ENCODE measurements at regions not wholly inside any gene's neighbourhood (a gene's known extent, or its start where the extent isn't known, plus 50 kb on each side); places are given as distances from the start of the nearest gene placed in this dataset.

- H3K36me3 ChIP-seq (ENCODE audit: insufficient read depth, low read length): no peaks in the 10 kb centered on the region
- no peak for ATAC-seq (ENCODE audit: insufficient read depth, low read depth)
Measured at GRCh38 chr6:44614396-44614795, 226.9 kb downstream of the CDC5L start.

GRCh38 chr6:44615621-44616020 is 228.1 kb downstream of the CDC5L start:
- Histone ChIP-seq H3K36me3 (ENCODE audit: insufficient read depth, low read length) (no peaks in the 10 kb centered on the region), H3K4me2 (ENCODE audit: insufficient read depth, low read length) (no peak overlapping the region), H3K27ac (ENCODE audit: low read length) (no peak overlapping the region), H3K4me3 (ENCODE audit: low read depth in 1 of 2, low read length in 2 of 2) (no peak overlapping the region), H2AFZ (ENCODE audit: low read depth, low read length) (no peak overlapping the region), H3K79me2 (ENCODE audit: insufficient read depth, low read length) (no peaks in the 10 kb centered on the region), H3K9me3 (ENCODE audit: insufficient read depth, low read length, severe bottlenecking) (no peaks in the 10 kb centered on the region), H3K9ac (ENCODE audit: low read depth, low read length) (no peak overlapping the region), H3K27me3 (ENCODE audit: insufficient read depth, low read length, poor library complexity) (no peaks in the 10 kb centered on the region), H4K20me1 (ENCODE audit: insufficient read depth, low read length) (no peaks in the 10 kb centered on the region), H3K4me1 (ENCODE audit: insufficient read depth, low read length) (no peaks in the 10 kb centered on the region)
- ATAC-seq (ENCODE audit: insufficient read depth, low read depth) (no peak), DNase-seq (no peak)
- TF ChIP-seq CTCF (IDR thresholded peaks at IDR 0.05; ENCODE audit: borderline replicate concordance, extremely low read depth, low read length, poor library complexity, severe bottlenecking) (no peak), EZH2 (IDR thresholded peaks at IDR 0.05; ENCODE audit: borderline replicate concordance, low read depth, low read length, severe bottlenecking) (no peak)

More at GRCh38 chr6:44614396-44614795, 226.9 kb downstream of the CDC5L start:
- H3K27me3 ChIP-seq (ENCODE audit: insufficient read depth, low read length, poor library complexity): no peaks in the 10 kb centered on the region
- no peak overlapping the region for H3K27ac ChIP-seq (ENCODE audit: low read length)
- H3K4me1 ChIP-seq (ENCODE audit: insufficient read depth, low read length): no peaks in the 10 kb centered on the region
- H3K9me3 ChIP-seq (ENCODE audit: insufficient read depth, low read length, severe bottlenecking): no peaks in the 10 kb centered on the region
- no peak overlapping the region for H3K4me2 ChIP-seq (ENCODE audit: insufficient read depth, low read length)
- H3K4me3 ChIP-seq (ENCODE audit: low read depth in 1 of 2, low read length in 2 of 2): no peak overlapping the region
- no peak for DNase-seq
- H4K20me1 ChIP-seq (ENCODE audit: insufficient read depth, low read length): no peaks in the 10 kb centered on the region
- no peak for TF ChIP-seq CTCF (IDR thresholded peaks at IDR 0.05; ENCODE audit: borderline replicate concordance, extremely low read depth, low read length, poor library complexity, severe bottlenecking)
- no peaks in the 10 kb centered on the region for H3K79me2 ChIP-seq (ENCODE audit: insufficient read depth, low read length)
- H3K9ac ChIP-seq (ENCODE audit: low read depth, low read length): no peak overlapping the region
- no peak overlapping the region for H2AFZ ChIP-seq (ENCODE audit: low read depth, low read length)

GRCh38 chr6:44617416-44617815 is 229.9 kb downstream of the CDC5L start:
- Histone ChIP-seq H3K79me2 (ENCODE audit: insufficient read depth, low read length) (no peaks in the 10 kb centered on the region), H3K4me1 (ENCODE audit: insufficient read depth, low read length) (no peaks in the 10 kb centered on the region), H3K27me3 (ENCODE audit: insufficient read depth, low read length, poor library complexity) (no peaks in the 10 kb centered on the region), H3K4me2 (ENCODE audit: insufficient read depth, low read length) (no peak overlapping the region), H3K36me3 (ENCODE audit: insufficient read depth, low read length) (no peaks in the 10 kb centered on the region), H2AFZ (ENCODE audit: low read depth, low read length) (no peak overlapping the region), H3K9me3 (ENCODE audit: insufficient read depth, low read length, severe bottlenecking) (no peaks in the 10 kb centered on the region), H4K20me1 (ENCODE audit: insufficient read depth, low read length) (no peaks in the 10 kb centered on the region), H3K27ac (ENCODE audit: low read length) (no peak overlapping the region), H3K9ac (ENCODE audit: low read depth, low read length) (no peak overlapping the region), H3K4me3 (ENCODE audit: low read depth in 1 of 2, low read length in 2 of 2) (no peak overlapping the region)
- TF ChIP-seq CTCF (IDR thresholded peaks at IDR 0.05; ENCODE audit: borderline replicate concordance, extremely low read depth, low read length, poor library complexity, severe bottlenecking) (no peak), EZH2 (IDR thresholded peaks at IDR 0.05; ENCODE audit: borderline replicate concordance, low read depth, low read length, severe bottlenecking) (no peak)
- ATAC-seq (ENCODE audit: insufficient read depth, low read depth) (no peak), DNase-seq (no peak)

- Histone ChIP-seq H3K4me1 (ENCODE audit: insufficient read depth, low read length) (no peaks in the 10 kb centered on the region), H3K4me2 (ENCODE audit: insufficient read depth, low read length) (no peak overlapping the region), H3K27me3 (ENCODE audit: insufficient read depth, low read length, poor library complexity) (no peaks in the 10 kb centered on the region), H4K20me1 (ENCODE audit: insufficient read depth, low read length) (no peaks in the 10 kb centered on the region), H2AFZ (ENCODE audit: low read depth, low read length) (no peak overlapping the region), H3K27ac (ENCODE audit: low read length) (no peak overlapping the region), H3K9ac (ENCODE audit: low read depth, low read length) (no peak overlapping the region), H3K9me3 (ENCODE audit: insufficient read depth, low read length, severe bottlenecking) (no peaks in the 10 kb centered on the region), H3K4me3 (ENCODE audit: low read depth in 1 of 2, low read length in 2 of 2) (no peak overlapping the region), H3K79me2 (ENCODE audit: insufficient read depth, low read length) (no peaks in the 10 kb centered on the region), H3K36me3 (ENCODE audit: insufficient read depth, low read length) (no peaks in the 10 kb centered on the region)
- ATAC-seq (ENCODE audit: insufficient read depth, low read depth) (no peak), DNase-seq (no peak)
- TF ChIP-seq EZH2 (IDR thresholded peaks at IDR 0.05; ENCODE audit: borderline replicate concordance, low read depth, low read length, severe bottlenecking) (no peak), CTCF (IDR thresholded peaks at IDR 0.05; ENCODE audit: borderline replicate concordance, extremely low read depth, low read length, poor library complexity, severe bottlenecking) (no peak)
Measured at GRCh38 chr6:44618371-44618770, 230.9 kb downstream of the CDC5L start.
